ENCODE measurements at regions not wholly inside any gene's neighbourhood (a gene's known extent, or its start where the extent isn't known, plus 50 kb on each side); places are given as distances from the start of the nearest gene placed in this dataset.

DNA sequence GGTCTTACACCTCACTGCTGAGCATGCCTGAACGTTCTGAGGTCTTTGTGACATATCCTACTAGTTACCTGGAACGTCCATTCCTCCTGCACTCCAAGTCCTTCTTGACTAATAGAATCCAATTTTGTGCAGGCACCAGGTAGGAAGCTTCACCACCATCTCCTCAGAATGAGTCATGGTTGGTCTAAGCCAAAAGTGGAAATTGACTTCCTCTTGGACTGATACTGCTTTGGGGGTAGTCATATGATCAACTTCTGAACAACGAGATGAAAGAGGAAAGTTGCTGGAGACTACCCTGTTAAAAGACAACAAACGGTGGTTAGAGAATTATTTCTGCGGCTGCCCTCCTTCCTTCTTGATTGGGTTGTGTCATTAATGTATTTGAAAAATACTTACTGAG is 374.2 kb upstream of the LARGE1 start:
- Mint-ChIP-seq H3K36me3 (ENCODE audit: low read depth) (no peaks in the 10 kb centered on the region), H3K27me3 (peaks cover under 1% of the 10 kb centered on the region), H3K4me3 (no peak overlapping the region), H3K9me3 (no peaks in the 10 kb centered on the region), H3K27ac (no peak overlapping the region), H3K4me1 (no peaks in the 10 kb centered on the region)
- ATAC-seq (replicated peaks) = no peak

DNA sequence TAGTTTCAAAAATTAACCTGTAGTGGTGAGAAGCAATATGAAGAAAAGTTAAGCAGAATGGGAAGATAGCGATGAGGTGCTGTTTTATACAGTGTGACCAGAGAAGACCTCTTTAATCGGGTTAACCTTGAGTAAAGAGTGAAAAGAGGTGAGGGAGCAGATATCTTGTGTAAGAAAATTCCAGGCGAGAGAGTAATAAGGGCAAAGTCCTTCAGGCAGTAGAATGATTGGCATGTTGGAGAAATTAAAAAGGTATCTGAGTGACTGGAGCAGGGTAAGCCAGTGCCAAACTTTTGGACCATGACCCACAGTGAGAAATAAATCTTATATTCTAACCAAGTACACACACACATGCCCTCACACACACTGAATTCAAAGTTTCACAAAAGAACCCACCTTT is 374.7 kb upstream of the LARGE1 start:
- Mint-ChIP-seq H3K36me3 (ENCODE audit: low read depth) (no peaks in the 10 kb centered on the region), H3K4me3 (no peak overlapping the region), H3K27ac (no peak overlapping the region), H3K4me1 (no peaks in the 10 kb centered on the region), H3K9me3 (no peaks in the 10 kb centered on the region), H3K27me3 (no peaks in the 10 kb centered on the region)
- no peak for ATAC-seq (replicated peaks)

DNA sequence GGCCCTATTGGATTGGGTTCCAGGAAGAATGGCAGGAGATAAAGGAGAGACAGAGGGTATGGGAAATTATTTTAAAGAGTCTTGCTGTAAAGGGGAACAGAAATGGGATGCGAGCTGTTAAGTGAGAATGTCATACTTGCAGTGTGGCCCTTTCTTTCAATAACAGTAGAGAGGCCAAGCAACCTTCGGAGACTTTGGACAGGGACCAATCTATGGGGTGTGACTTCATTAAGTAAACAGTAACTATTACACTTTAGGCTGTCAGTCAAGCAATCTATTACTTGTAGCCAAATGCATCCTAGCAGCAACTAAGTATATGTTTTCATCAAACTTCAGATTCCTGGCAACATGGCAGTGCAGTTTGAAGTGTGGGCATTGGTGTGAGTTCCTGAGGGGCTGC is 376.2 kb upstream of the LARGE1 start:
- Mint-ChIP-seq H3K4me3 (no peak overlapping the region), H3K9me3 (no peaks in the 10 kb centered on the region), H3K4me1 (no peaks in the 10 kb centered on the region), H3K36me3 (ENCODE audit: low read depth) (no peaks in the 10 kb centered on the region), H3K27me3 (no peaks in the 10 kb centered on the region), H3K27ac (no peak overlapping the region)
- ATAC-seq (replicated peaks) = no peak

- Mint-ChIP-seq H3K27me3 (no peaks in the 10 kb centered on the region), H3K36me3 (ENCODE audit: low read depth) (no peaks in the 10 kb centered on the region), H3K4me3 (no peak overlapping the region), H3K27ac (no peak overlapping the region), H3K4me1 (no peaks in the 10 kb centered on the region), H3K9me3 (no peaks in the 10 kb centered on the region)
- ATAC-seq (replicated peaks) = no peak
Measured at GRCh38 chr22:34297536-34298120, 377.4 kb upstream of the LARGE1 start.

DNA sequence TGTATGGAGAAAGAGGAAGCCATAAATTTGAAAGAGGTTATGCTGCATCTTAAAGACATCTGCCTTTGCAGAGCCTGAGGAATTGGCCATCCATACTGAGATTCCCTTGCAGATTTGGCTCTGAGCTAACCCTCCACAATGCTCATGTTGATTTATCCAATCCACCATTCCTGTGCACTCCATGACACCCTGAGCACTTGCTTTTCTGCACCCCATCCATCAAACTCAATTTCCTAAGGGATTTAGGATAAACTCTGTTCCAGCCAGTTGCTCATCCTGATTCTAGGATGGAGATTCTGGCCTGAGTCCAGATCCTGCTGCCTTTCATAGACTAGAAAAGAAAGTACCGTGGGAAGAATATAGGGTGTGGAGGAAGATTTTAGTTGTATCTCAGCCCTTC is 379.2 kb upstream of the LARGE1 start:
- ATAC-seq (replicated peaks) = no peak
- Mint-ChIP-seq H3K9me3 (peaks cover 4% of the 10 kb centered on the region), H3K27me3 (no peaks in the 10 kb centered on the region), H3K27ac (no peak overlapping the region), H3K36me3 (ENCODE audit: low read depth) (no peaks in the 10 kb centered on the region), H3K4me1 (no peaks in the 10 kb centered on the region), H3K4me3 (no peak overlapping the region)

DNA sequence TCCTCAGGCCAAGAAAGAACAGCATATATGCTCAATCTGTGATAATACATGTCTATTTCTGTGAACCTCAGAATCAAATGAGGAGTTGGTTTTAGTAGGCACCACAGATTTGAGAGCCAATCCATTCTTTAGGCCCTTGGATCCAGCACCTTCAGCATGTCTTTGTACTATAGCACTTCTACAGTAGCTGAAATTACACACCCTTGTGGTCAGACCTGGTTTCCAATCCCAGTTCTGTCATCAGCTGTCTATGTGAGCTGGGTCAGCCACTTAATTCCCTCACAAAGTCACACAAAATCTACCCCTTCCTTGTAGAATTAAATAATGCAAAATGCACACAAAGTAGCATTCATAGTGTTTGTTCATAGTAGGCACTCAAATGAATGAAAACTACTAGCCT is 381.3 kb upstream of the LARGE1 start:
- H3K27ac Mint-ChIP-seq = no peak overlapping the region
- H3K9me3 Mint-ChIP-seq = peaks cover 9% of the 10 kb centered on the region
- no peaks in the 10 kb centered on the region for H3K36me3 Mint-ChIP-seq (ENCODE audit: low read depth)
- no peak for ATAC-seq (replicated peaks)
- peaks cover 3% of the 10 kb centered on the region for H3K27me3 Mint-ChIP-seq
- no peaks in the 10 kb centered on the region for H3K4me1 Mint-ChIP-seq
- H3K4me3 Mint-ChIP-seq = no peak overlapping the region

GRCh38 chr22:34303656-34304055 is 383.4 kb upstream of the LARGE1 start:
- Mint-ChIP-seq H3K9me3 (peaks cover 9% of the 10 kb centered on the region), H3K4me3 (no peak overlapping the region), H3K36me3 (ENCODE audit: low read depth) (no peaks in the 10 kb centered on the region), H3K27ac (no peak overlapping the region), H3K4me1 (no peaks in the 10 kb centered on the region), H3K27me3 (peaks cover 3% of the 10 kb centered on the region)
- ATAC-seq (replicated peaks) = no peak

DNA sequence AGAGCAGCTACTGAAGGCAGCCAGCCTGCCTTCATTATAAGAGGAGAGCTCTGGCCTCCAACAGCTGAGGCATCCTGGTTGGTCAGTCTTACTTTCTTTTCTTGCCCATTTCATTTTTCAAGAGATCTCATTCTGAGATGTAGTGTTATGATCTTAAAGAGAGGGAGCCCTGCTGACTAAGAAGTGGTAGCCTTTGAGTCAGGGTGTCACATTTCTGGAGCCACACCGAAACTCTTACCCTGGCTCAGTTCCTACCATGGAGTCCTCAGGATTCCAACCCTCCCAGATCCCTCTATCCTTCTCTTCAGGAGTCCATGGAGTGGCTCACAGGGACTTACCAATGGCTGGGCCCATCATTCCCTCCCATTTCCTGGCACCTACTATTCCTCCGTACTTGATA is 386.1 kb upstream of the LARGE1 start:
- H3K36me3 Mint-ChIP-seq (ENCODE audit: low read depth) = no peaks in the 10 kb centered on the region
- peaks cover 7% of the 10 kb centered on the region for H3K27me3 Mint-ChIP-seq
- no peak for ATAC-seq (replicated peaks)
- H3K9me3 Mint-ChIP-seq = peaks cover 12% of the 10 kb centered on the region
- H3K4me1 Mint-ChIP-seq = no peaks in the 10 kb centered on the region
- no peak overlapping the region for H3K4me3 Mint-ChIP-seq
- no peak overlapping the region for H3K27ac Mint-ChIP-seq

DNA sequence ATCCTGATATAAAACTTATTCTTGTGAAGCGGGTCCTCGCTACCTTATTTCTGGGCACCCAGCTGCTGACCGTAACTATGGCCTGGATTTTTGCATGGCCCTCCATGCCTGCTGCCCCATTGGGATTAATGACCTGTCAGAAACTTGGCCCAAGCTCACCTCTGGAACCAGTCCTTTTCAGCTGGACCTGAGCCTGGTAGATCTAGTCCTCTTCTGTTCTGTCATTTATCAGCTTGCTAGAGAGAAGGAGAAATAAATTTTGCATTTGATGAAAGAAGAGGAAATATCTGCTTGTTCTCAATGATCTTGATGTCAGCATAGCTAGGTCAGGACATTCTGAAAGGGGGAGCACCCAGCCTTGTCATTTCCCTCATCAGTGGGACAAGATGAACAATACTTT is 387.8 kb upstream of the LARGE1 start:
- Mint-ChIP-seq H3K36me3 (ENCODE audit: low read depth) (no peaks in the 10 kb centered on the region), H3K9me3 (peaks cover 12% of the 10 kb centered on the region), H3K4me1 (no peaks in the 10 kb centered on the region)

GRCh38 chr22:34319346-34319745 is 399.1 kb upstream of the LARGE1 start:
- H3K9me3 Mint-ChIP-seq = peaks cover 12% of the 10 kb centered on the region

More for the DNA sequence above, 387.8 kb upstream of the LARGE1 start:
- Mint-ChIP-seq H3K27me3 (peaks cover 8% of the 10 kb centered on the region), H3K27ac (no peak overlapping the region), H3K4me3 (no peak overlapping the region)
- ATAC-seq (replicated peaks) = no peak

GRCh38 chr22:34324763-34325162 is 404.5 kb upstream of the LARGE1 start:
- no peak for ATAC-seq (replicated peaks)
- no peak overlapping the region for H3K27ac Mint-ChIP-seq
- peaks cover 3% of the 10 kb centered on the region for H3K27me3 Mint-ChIP-seq
- H3K36me3 Mint-ChIP-seq (ENCODE audit: low read depth) = no peaks in the 10 kb centered on the region
- no peaks in the 10 kb centered on the region for H3K4me1 Mint-ChIP-seq
- H3K4me3 Mint-ChIP-seq = no peak overlapping the region
- H3K9me3 Mint-ChIP-seq = no peaks in the 10 kb centered on the region

More at GRCh38 chr22:34319346-34319745, 399.1 kb upstream of the LARGE1 start:
- Mint-ChIP-seq H3K27me3 (peaks cover 14% of the 10 kb centered on the region), H3K4me1 (no peaks in the 10 kb centered on the region), H3K27ac (no peak overlapping the region), H3K4me3 (no peak overlapping the region), H3K36me3 (ENCODE audit: low read depth) (no peaks in the 10 kb centered on the region)
- ATAC-seq (replicated peaks) = no peak

- peaks cover 3% of the 10 kb centered on the region for H3K27me3 Mint-ChIP-seq
- no peak overlapping the region for H3K4me3 Mint-ChIP-seq
- no peaks in the 10 kb centered on the region for H3K4me1 Mint-ChIP-seq
Measured at GRCh38 chr22:34326901-34327300, 406.6 kb upstream of the LARGE1 start.

GRCh38 chr22:34330432-34330831 is 410.2 kb upstream of the LARGE1 start:
- no peaks in the 10 kb centered on the region for H3K36me3 Mint-ChIP-seq (ENCODE audit: low read depth)

More at GRCh38 chr22:34326901-34327300, 406.6 kb upstream of the LARGE1 start:
- ATAC-seq (replicated peaks) = no peak
- Mint-ChIP-seq H3K36me3 (ENCODE audit: low read depth) (no peaks in the 10 kb centered on the region), H3K9me3 (no peaks in the 10 kb centered on the region), H3K27ac (no peak overlapping the region)

DNA sequence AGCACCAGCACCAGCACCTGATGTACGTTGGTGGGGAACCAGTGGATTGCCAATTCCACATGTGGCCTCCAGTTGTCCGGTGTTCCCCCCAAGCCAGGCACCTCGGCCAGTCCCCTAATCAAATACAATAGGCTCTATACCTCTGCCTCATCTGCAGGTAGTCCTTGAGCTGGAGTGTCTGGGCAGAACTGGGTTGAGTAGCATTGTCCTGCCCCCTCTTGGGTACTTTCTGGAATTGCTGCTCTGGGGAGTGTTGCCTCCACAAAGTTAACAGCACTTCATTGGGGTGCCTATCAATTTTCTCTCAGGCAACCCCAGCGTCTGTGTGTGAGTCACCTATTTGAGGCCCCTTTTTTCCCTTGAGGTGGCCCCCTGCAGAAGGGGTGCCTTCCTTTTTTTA is 413.0 kb upstream of the LARGE1 start:
- Mint-ChIP-seq H3K4me1 (no peaks in the 10 kb centered on the region), H3K4me3 (no peak overlapping the region), H3K9me3 (peaks cover 9% of the 10 kb centered on the region), H3K27me3 (no peaks in the 10 kb centered on the region), H3K27ac (no peak overlapping the region), H3K36me3 (ENCODE audit: low read depth) (no peaks in the 10 kb centered on the region)
- no peak for ATAC-seq (replicated peaks)

More at GRCh38 chr22:34330432-34330831, 410.2 kb upstream of the LARGE1 start:
- no peak for ATAC-seq (replicated peaks)
- Mint-ChIP-seq H3K27ac (no peak overlapping the region), H3K4me1 (no peaks in the 10 kb centered on the region), H3K9me3 (no peaks in the 10 kb centered on the region), H3K4me3 (no peak overlapping the region), H3K27me3 (no peaks in the 10 kb centered on the region)

DNA sequence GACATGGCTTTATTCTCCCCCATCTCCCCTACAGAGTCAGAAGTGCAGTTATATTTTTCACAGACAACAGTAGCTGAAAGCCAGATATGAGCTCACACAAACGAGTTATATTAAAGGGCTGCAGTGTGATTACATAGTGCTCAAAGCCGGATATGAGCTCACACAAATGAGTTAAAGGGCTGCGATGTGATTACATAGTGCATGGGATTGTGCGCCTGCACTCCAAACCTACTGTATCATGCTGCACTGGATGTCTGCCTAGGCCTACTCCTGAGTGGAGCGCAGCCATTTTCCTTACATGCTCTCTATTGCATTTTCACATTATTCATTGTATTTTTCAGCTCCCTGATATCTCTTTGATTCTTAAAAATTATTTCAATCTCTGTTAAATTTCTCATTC is 414.6 kb upstream of the LARGE1 start:
- Mint-ChIP-seq H3K27ac (no peak overlapping the region), H3K9me3 (peaks cover 9% of the 10 kb centered on the region), H3K27me3 (no peaks in the 10 kb centered on the region), H3K36me3 (ENCODE audit: low read depth) (no peaks in the 10 kb centered on the region), H3K4me3 (no peak overlapping the region), H3K4me1 (no peaks in the 10 kb centered on the region)
- ATAC-seq (replicated peaks) = no peak

DNA sequence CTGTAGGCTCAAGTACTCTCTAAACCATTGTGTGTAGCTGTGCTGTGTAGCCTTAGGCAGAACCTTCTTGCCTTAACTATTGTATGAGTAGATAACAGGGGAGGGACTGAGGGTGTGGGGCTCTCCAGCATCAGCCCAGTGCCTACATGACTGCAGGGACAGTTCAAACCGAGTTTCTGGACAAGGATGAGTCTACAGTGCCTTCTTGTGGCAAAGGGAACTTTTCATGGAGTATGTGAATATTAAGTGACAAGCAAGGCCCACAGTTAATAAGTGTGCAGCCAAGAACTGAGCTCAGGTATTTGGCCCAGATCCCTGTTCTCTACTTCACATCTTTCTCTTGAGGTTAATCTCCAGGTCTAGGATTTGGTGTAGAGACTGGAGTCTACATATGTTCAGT is 424.4 kb upstream of the LARGE1 start:
- Mint-ChIP-seq H3K27me3 (no peaks in the 10 kb centered on the region), H3K9me3 (peaks cover 3% of the 10 kb centered on the region), H3K27ac (no peak overlapping the region), H3K36me3 (ENCODE audit: low read depth) (no peaks in the 10 kb centered on the region), H3K4me1 (no peaks in the 10 kb centered on the region), H3K4me3 (no peak overlapping the region)
- ATAC-seq (replicated peaks) = no peak

Measured in activated T-helper 17 cell treated with anti-CD3 and anti-CD28 coated beads, Interleukin-2, amount 50 U/mL, for 72 hours (primary cell).